ENCODE measurements at regions not wholly inside any gene's neighbourhood (a gene's known extent, or its start where the extent isn't known, plus 50 kb on each side); places are given as distances from the start of the nearest gene placed in this dataset.

DNA sequence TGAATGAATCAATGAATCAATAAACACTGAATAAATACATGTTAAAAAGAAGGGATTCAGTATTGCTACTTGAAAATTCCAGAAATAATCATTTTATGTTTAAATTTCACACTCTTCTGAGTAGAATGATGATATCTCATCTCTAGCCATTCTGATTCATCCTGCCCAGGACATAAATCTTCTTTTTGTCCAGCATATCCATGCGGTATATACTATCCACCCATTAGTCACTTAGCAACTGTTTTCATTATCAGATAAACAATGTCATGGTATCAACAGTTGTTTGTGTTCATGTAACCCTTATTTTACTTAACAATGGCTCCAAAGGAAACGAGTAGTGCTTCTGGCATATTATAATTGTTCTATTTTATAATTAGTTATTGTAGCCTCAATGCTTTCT is 432.4 kb upstream of the SMC2 start:
- FAIRE-seq, result no peak

GRCh38 chr9:103669296-103669695 is 424.8 kb upstream of the SMC2 start:
- TF ChIP-seq POLR2AphosphoS5 (IDR thresholded peaks at IDR 0.05; ENCODE audit: low read depth, low read length), result no peak
- no peak for TF ChIP-seq TAF1 (IDR thresholded peaks at IDR 0.05; ENCODE audit: borderline replicate concordance, low read depth, low read length)
- no peak for TF ChIP-seq POLR2A (IDR thresholded peaks at IDR 0.05; ENCODE audit: low read depth, low read length)
- DNase-seq (ENCODE audit: insufficient read length), result no peak
- FAIRE-seq, result no peak

More for the DNA sequence above, 432.4 kb upstream of the SMC2 start:
- DNase-seq (ENCODE audit: insufficient read length), result no peak
- no peak for TF ChIP-seq POLR2AphosphoS5 (IDR thresholded peaks at IDR 0.05; ENCODE audit: low read depth, low read length)
- no peak for TF ChIP-seq TAF1 (IDR thresholded peaks at IDR 0.05; ENCODE audit: borderline replicate concordance, low read depth, low read length)
- no peak for TF ChIP-seq POLR2A (IDR thresholded peaks at IDR 0.05; ENCODE audit: low read depth, low read length)

- no peak for DNase-seq (ENCODE audit: insufficient read length)
- no peak for FAIRE-seq
- TF ChIP-seq POLR2A (IDR thresholded peaks at IDR 0.05; ENCODE audit: low read depth, low read length) (no peak), TAF1 (IDR thresholded peaks at IDR 0.05; ENCODE audit: borderline replicate concordance, low read depth, low read length) (no peak), POLR2AphosphoS5 (IDR thresholded peaks at IDR 0.05; ENCODE audit: low read depth, low read length) (no peak)
These were observed 419.8 kb upstream of the SMC2 start for GRCh38 chr9:103674271-103674670.

GRCh38 chr9:103680581-103680980 is 413.5 kb upstream of the SMC2 start:
- FAIRE-seq (no peak), DNase-seq (ENCODE audit: insufficient read length) (no peak)
- TF ChIP-seq POLR2AphosphoS5 (IDR thresholded peaks at IDR 0.05; ENCODE audit: low read depth, low read length) (no peak), POLR2A (IDR thresholded peaks at IDR 0.05; ENCODE audit: low read depth, low read length) (no peak), TAF1 (IDR thresholded peaks at IDR 0.05; ENCODE audit: borderline replicate concordance, low read depth, low read length) (no peak)

DNA sequence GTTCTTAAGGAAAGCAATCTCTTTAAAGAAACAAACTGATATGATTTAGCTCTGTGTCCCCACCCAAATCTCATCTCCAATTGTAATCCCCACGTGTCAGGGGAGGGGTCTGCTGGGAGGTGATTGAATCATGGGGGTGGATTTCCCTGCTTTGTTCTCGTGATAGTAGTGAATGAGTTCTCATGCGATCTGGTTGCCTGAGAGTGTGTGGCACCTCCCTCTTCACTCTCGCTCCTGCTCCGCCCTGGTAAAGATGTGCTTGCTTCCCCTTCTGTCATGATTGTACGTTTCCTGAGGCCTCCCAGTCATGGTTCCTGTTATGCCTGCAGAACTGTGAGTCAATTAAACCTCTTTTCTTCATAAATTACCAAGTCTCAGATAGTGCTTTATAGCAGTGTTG is 412.7 kb upstream of the SMC2 start:
- FAIRE-seq (no peak), DNase-seq (ENCODE audit: insufficient read length) (no peak)
- TF ChIP-seq TAF1 (IDR thresholded peaks at IDR 0.05; ENCODE audit: borderline replicate concordance, low read depth, low read length) (no peak), POLR2AphosphoS5 (IDR thresholded peaks at IDR 0.05; ENCODE audit: low read depth, low read length) (no peak), POLR2A (IDR thresholded peaks at IDR 0.05; ENCODE audit: low read depth, low read length) (no peak)

DNA sequence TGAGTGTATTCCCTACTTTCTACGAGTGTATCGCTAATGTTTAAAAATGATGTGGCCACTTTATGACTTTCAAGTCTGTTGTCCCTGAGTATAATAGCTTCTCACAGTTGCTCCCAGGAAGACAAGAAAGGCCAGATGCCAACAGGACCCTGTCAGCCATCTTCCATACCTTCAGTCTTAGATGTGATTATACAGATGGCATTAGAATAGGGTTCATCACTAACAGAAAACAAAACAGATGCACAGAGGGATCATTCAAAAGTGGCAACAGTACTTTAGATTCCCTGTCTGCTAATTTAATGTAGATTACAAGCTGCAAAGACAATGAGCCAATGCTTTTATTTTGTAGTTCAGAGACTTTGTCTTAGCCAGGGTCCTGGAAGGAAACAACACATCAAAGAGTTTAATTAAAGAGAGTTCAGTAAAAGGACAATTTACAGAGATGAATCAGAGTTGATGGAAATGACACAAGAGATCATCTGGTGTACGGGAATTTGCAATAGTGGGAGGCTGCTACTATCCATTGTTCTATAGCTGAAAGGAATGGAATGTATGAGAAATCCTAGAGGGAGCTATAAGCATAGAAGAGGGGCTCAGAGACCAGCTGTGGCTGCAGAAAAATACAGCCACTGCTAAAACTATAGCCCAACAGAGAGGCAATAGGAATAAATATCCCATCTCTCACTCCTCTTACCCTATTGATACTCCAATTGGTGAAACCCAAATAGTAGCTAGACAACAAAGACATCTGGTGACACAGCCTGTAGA is 393.7 kb upstream of the SMC2 start:
- DNase-seq (ENCODE audit: insufficient read length), result no peak
- no peak for FAIRE-seq
- TF ChIP-seq TAF1 (IDR thresholded peaks at IDR 0.05; ENCODE audit: borderline replicate concordance, low read depth, low read length) (no peak), POLR2A (IDR thresholded peaks at IDR 0.05; ENCODE audit: low read depth, low read length) (no peak), POLR2AphosphoS5 (IDR thresholded peaks at IDR 0.05; ENCODE audit: low read depth, low read length) (no peak)

DNA sequence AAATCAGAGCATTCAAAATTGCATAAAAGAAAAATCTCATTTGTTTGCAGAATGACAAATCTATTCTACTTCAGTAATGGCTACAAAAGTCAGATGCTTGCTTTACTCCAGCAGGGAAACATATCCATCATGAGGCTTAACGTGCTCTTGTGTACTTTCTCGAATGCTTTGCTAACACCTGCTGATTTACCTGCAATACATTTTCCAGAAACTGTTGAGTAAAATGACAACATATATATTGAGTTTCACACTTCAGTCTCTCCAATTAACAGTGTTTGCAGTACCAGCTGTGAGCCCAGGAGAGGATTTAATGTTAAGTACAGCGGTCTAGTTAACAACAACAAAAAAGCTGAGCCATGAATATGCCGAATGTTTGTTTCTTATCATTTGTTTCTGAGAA is 391.5 kb upstream of the SMC2 start:
- no peak for DNase-seq (ENCODE audit: insufficient read length)
- TF ChIP-seq POLR2AphosphoS5 (IDR thresholded peaks at IDR 0.05; ENCODE audit: low read depth, low read length) (no peak), TAF1 (IDR thresholded peaks at IDR 0.05; ENCODE audit: borderline replicate concordance, low read depth, low read length) (no peak), POLR2A (IDR thresholded peaks at IDR 0.05; ENCODE audit: low read depth, low read length) (no peak)
- no peak for FAIRE-seq

DNA sequence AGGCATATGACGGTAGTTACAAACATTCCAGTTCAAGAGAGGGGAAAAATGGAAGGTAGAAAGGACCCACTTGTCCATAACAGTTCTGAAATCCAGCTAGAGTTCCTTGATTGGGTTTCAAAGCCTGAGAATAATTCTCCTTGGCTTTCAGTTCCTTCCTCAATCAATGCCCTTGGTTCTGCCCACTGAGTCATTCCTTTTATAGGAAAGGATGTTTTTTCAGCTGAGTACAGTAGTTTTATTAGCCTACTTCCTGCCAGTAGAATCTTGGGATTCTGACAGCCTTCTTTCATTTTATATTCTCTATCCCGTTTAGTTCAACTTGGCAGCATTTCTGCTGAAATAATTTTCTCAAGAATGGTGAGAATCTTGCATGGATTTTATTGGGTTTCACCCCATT is 386.9 kb upstream of the SMC2 start:
- FAIRE-seq, result no peak
- TF ChIP-seq POLR2A (IDR thresholded peaks at IDR 0.05; ENCODE audit: low read depth, low read length) (no peak), TAF1 (IDR thresholded peaks at IDR 0.05; ENCODE audit: borderline replicate concordance, low read depth, low read length) (no peak), POLR2AphosphoS5 (IDR thresholded peaks at IDR 0.05; ENCODE audit: low read depth, low read length) (no peak)
- DNase-seq (ENCODE audit: insufficient read length), result no peak

GRCh38 chr9:103709366-103709765 is 384.7 kb upstream of the SMC2 start:
- TF ChIP-seq TAF1 (IDR thresholded peaks at IDR 0.05; ENCODE audit: borderline replicate concordance, low read depth, low read length), result no peak
- TF ChIP-seq POLR2AphosphoS5 (IDR thresholded peaks at IDR 0.05; ENCODE audit: low read depth, low read length), result no peak
- no peak for TF ChIP-seq POLR2A (IDR thresholded peaks at IDR 0.05; ENCODE audit: low read depth, low read length)
- FAIRE-seq (no peak), DNase-seq (ENCODE audit: insufficient read length) (no peak)

DNA sequence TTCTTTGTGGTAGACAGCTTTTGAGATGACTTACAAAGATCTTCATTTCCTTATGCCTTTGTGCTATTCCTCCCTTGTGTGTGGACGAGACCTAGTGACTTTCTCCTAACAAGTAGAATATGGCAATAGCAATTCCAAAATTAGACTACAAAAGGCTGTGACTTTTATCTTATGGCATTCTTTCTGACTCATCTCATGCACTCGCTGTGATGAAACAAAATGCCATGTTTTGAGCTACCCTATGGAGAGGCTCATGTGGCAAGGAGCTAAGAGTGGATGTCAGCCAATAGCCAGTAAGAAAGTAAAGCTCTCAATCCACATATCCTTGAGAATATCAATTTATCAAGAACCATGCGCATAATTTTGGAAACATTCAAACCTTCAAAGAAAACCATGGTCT is 380.5 kb upstream of the SMC2 start:
- DNase-seq (ENCODE audit: insufficient read length) (no peak), FAIRE-seq (no peak)
- TF ChIP-seq POLR2A (IDR thresholded peaks at IDR 0.05; ENCODE audit: low read depth, low read length) (no peak), POLR2AphosphoS5 (IDR thresholded peaks at IDR 0.05; ENCODE audit: low read depth, low read length) (no peak), TAF1 (IDR thresholded peaks at IDR 0.05; ENCODE audit: borderline replicate concordance, low read depth, low read length) (no peak)

DNA sequence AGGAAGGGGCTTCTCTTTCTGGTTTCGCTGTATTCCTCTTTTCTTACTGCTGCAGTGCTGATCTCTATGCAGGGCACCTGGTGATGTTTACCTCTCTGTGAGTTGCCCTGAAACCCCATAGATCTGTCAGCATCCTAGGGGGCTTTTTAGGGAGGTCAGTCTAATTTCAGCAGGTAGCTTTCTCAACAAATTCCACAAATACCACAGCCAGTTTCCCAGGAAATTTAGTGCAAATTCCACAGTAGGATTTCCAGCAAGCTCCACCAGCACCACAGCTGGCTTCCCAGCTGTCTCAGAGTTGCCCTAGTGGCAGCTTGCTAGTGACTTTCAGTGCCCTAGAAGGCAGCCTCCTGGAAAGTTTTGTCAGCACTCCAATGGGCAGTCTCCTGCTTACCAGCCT is 379.1 kb upstream of the SMC2 start:
- no peak for DNase-seq (ENCODE audit: insufficient read length)
- no peak for TF ChIP-seq TAF1 (IDR thresholded peaks at IDR 0.05; ENCODE audit: borderline replicate concordance, low read depth, low read length)
- TF ChIP-seq POLR2A (IDR thresholded peaks at IDR 0.05; ENCODE audit: low read depth, low read length), result no peak
- no peak for TF ChIP-seq POLR2AphosphoS5 (IDR thresholded peaks at IDR 0.05; ENCODE audit: low read depth, low read length)
- no peak for FAIRE-seq

DNA sequence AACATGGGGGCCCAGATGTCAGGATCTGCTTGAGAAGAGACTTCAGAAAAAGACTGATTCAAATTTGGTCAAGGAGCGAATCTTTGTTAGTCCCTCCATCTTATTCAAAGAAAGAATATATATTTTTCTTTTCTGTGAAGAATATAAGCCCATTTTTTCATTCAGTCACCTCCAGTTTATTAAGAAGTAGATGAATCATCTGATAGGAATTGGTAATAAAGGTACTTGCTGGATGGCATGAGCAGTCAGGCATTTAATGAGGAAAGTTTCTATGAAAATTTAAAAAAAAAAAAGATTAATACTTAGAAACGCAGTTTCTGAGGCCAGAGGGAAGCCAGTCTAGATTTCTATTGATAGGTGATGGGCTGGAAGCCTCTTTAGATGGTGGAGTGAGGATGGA is 373.1 kb upstream of the SMC2 start:
- FAIRE-seq, result no peak
- TF ChIP-seq TAF1 (IDR thresholded peaks at IDR 0.05; ENCODE audit: borderline replicate concordance, low read depth, low read length) (no peak), POLR2A (IDR thresholded peaks at IDR 0.05; ENCODE audit: low read depth, low read length) (no peak)
- no peak for DNase-seq (ENCODE audit: insufficient read length)
